ENCODE measurements at regions not wholly inside any gene's neighbourhood (a gene's known extent, or its start where the extent isn't known, plus 50 kb on each side); places are given as distances from the start of the nearest gene placed in this dataset.
"Not testable (repeated sequence)": the region's sequence is repeated elsewhere in the genome, so short reads cannot be mapped to it uniquely, and the experiment has no call there.

DNA sequence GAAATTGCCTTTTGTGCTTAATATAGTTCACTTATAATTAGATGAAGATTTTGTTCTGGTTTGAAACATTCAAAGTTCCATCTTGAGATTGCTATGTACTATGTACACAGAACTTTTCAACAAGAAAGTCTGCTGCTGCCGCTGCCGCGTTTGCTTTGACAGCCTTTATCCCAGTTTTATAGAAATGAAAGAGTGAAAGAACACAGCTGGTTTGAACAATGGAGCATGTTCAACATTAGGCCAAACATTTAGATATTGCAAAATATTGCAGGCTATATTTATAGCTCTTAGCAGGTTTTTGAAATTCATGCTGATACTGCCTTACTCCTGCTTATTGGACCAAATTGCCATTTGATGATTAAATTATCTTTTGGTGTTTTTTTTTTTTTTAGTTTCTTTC lies 299.8 kb upstream of the PRKD1 start:
- DNase-seq, result no peak

DNA sequence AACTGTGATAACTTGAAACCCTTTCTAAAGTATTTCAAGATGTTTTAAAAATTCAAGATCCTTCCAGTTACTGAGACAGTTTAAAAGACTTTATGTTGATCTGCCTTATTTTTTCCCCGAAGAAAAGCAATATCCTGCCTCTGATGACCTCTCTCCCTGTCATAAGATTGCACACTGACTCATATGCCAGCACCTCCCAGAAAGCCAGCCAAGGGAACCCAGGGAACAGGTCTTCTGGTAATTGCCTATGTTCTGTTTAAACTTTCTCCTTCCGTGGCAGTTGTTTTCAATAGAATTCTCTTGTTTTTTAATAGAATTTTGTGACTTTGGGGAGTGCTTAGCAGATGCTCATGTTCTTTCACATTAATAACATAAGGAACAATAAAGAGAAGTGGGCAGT lies 300.2 kb upstream of the PRKD1 start:
- DNase-seq, result no peak

DNA sequence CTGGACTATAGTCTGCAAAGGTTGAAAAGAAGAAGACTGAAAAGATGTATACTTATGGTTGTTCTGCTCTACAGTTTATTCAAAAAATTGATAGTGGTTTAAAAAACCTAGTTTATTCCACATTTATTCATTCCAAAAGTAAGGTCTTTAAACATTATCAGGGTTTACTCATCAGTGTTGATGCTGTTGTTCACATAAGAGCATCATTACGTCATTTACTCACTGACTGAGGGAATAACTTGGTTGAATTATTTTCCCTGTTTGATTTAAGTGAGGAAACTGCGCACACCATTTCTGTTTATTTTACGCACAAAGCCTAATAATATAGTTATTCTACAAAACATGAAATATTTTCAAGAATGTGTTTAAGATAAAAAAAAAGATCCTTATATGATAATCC lies 303.1 kb upstream of the PRKD1 start:
- no peak for DNase-seq

DNA sequence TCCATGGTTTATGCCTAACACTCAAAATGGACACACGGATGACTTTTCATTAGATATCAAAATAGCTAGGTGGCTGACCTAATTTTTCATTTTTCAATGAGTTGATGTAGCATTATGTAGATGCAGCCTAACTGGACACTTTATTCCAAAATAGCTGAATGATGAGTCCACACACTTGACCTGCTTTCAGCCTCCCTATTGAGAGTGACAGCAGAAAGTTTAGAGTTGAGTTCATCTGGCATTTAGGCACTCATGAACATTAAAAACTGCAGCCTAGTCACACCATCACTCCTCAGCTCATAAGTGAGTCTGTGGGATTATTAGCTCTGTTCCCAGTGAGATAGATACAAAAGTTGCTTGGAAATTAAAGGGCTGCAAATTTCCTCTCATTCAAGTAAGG lies 307.3 kb upstream of the PRKD1 start:
- no peak for DNase-seq

DNA sequence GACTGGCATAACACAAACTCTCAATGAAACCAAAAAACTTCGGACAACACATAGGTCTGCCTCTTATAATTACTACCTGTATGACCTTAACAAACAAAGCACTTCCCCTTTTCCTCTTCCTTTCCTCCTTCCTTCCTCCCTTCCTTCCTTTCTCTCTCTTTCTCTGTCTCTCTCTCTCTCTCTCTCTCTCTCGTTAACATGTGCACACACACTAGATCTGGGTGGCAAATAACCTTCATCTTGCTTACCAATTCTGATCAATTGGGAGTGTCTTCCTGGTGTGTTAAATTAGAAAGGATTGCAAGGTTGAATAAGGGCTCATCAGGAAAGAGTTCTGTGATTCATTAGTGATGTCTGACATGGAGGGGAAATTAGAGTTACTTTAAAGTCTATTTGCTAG lies 307.8 kb upstream of the PRKD1 start:
- no peak for DNase-seq

DNA sequence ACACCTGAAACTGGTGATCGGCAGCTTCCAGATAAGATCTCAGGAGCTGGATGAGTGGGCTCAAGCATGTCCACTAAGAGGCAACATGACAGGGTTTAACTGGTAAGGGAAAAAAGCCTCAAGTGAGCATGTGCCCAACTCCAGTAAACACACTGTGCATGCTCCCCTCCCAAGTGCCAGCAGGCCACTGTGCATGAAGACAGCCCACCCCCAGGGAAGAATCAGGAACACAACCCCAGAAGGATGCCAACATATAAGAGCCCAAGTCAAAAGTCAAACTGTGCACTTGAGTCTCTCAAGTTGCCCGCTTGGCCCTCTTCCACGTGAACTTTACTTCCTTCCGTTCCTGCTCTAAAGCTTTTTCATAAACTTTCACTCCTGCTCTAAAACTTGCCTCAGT lies 311.3 kb upstream of the PRKD1 start:
- DNase-seq, result no peak

DNA sequence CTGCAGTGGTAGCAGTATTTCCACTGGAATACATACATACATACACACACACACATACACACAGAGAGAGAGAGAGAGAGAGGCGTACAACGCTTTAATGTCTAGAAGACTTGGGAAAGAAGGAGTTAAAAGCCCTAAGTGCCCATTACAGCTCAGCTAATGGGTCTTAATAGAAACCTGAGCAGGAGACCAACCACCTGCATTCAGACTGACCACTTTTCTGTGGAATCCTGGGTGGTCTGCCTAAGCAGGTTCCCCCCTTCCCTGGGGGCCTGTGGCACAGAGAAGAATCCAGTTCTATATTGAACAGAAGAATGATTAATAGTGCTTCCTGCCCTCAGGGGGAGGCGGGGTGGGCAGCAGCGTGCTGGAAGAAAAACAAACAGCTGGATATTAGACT lies 312.4 kb upstream of the PRKD1 start:
- no peak for DNase-seq

DNA sequence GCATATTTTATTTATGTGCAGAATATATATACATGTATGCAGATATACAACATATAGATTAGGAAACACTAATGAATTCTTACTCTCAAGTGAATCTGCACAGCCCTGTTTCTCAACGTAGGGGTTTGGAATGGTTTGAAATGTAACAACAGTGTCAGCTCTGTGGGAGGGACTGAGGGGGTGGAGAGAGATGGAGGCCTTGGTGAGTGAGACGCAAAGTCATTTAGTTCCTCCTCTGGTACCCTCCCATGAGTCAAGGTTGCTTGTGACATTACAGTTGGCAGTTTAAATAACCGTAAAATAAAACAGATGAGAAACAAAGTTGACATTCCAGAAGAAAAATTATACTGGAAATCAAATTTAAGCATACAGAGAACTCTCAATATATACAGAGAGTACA lies 313.0 kb upstream of the PRKD1 start:
- no peak for DNase-seq

DNA sequence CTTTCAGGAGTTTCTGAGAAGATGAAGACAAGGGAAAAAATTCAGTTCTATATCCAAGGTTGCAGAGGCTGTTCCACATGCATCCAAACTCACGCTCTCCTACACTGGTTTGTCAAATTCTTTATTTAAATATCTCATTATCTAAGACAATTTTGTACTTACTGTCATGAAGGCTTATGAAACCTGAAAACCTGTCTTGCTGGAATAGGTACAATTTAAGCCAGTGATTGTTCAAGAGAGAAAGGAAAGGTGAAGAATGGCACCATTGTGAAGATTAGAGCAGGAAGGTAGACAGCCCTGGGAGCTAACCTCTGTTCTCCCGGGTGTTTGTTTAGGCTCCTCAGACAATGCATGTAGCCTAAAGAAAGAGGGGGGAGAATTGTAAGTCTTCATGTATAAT lies 315.1 kb upstream of the PRKD1 start:
- no peak for DNase-seq

DNA sequence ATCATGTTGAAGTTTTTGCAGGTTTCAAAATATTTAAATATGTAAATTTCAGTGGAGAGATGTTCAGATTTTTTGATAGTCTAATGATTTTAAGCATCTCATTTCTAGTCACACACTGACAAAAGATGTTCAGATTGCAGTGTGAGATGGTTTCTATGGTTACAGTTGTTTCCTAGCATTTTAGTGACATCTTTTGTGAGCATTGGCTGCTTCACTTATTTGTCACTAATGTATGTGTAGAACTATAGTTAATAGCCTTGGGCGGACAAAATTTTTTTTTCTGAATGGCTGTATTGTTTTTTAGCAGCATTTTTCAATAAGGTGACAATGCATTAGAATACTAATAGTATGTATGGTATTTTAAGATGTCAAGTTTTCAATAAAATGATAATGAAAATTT lies 315.6 kb upstream of the PRKD1 start:
- no peak for DNase-seq

DNA sequence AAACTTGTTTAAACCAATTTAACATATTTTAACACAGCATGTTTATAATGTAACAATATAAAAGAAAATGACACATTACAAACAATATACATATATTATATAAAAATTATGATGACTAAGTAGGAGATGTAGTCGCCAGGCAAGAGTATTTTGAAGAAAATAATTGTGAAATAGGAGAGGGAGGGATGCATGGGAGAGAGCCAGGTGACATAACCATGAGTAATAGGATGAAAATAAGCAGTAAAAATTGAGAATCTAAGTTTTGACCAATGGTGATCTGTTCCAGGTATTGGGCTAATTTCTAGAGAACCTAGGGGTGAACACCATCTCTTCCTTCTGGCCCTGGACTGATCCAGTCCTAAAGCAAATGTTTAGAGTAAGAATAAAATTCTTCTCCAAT lies 315.2 kb upstream of the G2E3 start:
- no peak for DNase-seq

DNA sequence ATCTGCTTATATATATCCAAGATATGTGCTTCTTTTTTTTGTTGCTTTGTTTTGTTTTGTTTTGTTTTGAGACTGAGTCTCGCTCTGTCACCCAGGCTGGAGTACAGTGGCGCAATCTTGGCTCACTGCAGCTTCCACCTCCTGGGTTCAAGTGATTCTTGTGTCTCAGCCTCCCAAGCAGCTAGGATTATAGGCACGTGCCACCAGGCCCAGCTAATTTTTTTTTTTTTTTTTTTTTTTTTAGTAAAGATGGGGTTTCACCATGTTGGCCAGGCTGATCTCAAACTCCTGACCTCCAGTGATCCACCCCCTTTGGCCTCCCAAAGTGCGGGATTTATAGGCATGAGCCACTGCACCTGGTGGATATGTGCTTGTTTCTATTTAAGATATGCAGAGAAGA lies 314.6 kb upstream of the G2E3 start:
- not testable (repeated sequence) for DNase-seq

DNA sequence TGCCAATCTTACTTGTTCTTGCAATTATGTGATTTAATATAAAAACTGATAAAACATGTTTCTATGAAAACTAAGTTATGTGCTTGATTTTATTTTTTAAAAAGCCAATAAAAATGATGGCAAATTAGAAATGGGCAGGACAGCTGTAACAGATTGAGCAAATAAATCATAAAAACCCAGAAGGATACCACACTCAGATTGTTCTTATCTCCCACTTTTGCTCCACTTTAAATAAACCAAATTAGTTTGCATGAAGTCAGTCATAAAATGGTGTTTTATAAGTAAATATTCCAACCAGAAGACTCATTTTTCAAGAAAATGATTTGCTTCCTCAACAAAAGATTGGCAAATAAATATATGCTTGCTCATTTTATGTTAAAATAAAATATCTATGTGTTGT lies 307.9 kb upstream of the G2E3 start:
- no peak for DNase-seq

DNA sequence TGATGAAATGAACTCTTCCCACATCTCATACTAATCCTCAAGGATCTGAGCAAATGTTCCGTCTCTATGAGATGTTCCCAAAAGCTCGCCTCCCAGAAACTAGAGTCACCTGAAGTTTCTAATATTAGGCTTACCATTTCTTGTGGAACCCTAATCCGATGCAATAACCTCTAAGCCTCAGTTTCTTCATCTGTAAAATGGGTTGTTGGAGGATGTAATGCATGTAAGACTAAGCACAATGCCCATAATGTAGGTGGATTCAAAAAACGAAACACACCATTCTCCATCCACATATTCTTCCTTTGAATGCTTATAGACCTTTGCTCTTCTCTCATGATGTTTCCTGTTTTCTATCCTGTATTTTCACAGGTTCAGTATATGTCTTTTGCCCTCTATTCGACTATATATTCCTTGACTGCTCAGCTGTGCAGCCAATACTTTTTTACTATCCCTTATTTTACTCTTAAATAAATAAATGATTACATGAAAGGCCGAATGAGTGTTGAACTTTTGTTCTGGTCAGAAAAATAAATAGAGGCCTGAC lies 307.3 kb upstream of the G2E3 start:
- no peak for DNase-seq

DNA sequence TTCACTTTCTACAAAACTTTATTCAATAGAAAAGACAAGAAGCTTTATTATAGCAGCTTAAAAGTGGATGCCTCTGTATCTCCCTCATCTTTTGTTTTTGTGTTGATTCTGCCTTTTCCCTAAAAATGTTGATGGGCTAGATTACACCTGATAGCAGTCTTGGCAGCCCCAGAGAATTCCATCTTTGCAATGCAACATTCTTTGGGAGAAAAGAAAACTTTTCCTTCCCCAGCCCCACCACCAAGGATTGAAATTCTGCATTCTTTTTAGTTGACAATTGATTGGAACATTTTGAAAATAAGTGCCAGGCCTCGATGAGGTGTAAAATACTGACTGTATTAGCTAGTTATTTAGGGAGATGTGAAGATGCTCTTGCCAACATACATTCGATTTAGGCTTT lies 306.8 kb upstream of the G2E3 start:
- DNase-seq, result no peak

DNA sequence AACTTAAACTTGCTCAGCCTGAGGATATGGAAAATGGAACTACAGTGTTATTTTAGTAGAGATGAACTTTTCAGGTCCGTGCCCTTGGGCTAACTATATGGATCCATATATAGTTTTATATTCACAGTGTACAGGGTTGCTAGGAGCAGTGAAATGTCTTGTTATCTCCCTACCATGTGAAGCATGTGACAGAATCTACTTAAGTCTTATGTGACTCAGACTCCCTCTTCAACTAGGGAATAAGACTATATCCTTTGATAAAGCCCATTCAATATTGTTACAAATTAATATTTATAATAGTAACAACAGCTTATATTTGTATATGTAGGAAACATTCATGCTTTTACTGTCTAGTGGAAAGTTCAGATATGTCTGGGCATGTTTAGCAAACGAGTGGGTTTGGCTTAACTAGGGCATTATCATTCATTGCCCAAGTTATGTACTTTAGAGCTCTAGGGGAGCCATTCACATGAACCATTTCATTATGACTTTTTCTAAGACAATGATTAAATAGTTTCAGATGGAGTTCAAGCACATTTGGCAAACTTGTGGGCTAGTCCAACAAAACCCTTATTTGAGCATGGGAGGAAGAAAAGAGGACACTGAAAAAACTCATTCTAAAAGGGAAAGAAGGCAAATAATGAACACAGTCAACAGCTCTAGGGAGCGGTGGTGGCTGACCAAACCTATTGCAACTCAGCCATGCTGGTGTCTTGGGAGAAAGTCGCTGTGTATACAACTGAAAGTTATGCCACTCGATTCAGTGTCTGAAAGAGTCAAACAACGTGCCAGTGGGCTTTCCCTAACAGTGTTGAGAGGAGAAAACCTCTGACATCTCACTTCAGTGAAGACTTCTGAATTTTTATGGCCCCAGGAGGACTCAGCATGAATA lies 305.9 kb upstream of the G2E3 start:
- no peak for DNase-seq

DNA sequence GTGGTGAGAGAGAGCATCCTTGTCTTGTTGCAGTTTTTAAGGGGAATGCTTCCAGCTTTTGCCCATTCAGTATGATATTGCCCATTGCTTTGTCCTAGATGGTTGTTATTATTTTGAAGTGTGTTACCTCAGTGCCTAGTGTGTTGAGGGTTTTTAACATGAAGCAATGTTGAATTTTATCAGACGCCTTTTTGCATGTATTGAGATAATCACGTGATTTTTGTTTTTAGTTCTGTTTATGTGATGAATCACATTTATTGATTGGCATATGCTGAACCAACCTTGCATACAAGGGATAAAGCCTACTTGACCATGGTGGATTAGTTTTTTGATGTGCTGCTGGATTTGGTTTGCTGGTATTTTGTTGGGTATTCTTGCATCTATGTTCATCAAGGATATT lies 302.3 kb upstream of the G2E3 start:
- no peak for DNase-seq

DNA sequence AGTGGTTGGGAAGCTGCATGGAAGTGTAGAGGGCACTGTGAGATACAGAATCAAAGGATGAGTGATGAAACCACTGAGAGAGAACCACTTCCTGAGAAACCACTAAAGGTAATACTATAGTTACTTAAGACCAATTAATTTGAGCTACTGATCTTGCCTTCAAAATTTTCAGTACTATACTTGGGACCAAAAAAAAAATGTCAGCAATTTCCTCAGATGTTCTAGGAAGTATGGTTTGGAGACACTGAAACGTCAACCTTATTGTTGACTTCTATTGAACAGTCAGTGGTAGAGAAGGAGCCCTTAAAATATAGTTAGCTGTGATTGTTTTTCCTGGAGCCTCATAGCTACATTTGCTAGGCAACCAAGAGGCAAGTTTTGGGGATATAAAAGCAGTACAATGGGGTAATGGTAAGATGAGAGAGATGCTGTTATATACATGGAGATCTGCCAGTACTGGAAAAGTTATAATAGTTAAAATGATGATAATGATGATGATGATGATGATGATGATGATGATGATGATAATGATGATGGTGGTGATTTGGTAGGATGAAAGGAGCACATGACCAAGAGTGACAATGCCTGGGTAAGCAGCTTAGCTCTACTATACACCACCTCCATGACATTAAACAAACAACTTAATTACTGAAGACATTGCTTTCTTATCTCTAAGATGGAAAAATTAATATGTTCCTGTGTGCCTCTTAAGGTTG lies 300.9 kb upstream of the G2E3 start:
- no peak for DNase-seq

DNA sequence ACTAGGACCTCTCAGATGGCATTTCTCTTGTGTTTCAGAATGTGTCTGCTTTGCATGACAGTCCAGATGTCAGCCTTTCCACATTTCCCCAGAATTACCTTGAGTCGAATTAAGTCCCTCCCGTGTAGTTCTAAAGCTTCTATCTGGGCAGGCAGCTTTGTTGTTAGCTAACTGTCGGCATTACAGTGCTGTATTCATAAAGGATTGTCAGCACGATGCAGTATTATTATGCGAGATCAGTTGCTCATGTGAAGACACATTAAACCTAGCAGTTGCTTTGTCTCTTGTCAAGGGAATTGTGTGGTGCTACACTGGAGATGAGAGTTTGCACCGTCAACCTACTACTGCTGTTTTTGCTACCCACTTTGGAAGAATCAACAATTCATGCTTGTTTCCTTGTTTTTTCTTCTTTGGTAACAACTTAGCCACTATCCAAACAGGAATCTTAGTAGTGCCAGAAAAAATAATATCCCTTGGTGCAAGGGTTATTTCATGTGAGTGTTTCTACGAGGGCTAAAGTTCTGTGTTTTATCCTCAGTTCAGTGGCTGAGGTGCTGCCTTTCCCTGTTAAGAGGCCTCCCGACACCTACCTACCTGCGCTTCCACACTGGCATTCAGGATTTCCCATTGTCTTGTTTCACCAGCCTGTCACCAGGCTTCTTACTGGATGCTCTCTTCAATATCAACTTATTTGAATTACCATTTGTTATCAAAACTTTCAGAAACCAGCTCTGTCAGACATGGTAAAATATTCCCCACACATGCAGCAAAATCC lies 297.9 kb upstream of the G2E3 start:
- no peak for DNase-seq

DNA sequence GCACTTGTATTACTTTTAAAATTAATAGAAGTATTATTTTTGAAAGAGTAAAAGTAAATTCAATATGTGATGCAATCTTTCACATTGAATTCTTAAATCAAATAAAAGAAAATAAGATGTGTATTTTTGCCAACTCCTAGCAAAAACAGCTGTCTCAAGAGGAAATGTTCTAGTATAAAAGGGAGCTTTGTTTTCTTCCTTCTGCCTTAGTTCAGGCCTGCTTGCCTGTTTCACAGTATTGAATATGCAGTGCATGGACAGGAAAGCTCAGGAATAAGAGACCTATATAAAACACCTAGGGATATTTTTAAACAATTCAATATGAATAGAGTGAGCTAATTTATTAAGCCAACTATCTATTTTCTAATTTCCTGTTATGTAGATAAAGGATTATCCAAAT lies 294.8 kb upstream of the G2E3 start:
- no peak for DNase-seq

DNA sequence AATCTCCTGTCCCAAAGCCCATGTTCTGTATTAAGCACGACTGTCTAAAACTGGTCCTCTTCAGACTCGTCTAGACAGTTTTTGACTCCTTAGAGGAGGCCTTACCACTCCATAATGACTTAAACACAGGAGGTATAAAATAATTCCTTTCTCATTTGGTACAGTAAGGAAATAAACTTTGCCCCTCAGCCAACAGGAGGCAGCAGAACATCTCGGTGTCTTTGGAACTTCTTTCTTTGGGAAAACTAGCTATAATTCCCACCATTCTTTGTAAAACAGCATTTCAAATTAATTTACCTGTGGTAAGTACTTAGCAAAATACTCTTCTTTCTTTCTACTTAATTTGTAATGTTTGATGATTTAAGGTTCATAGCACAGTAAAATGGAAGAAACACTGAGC lies 292.7 kb upstream of the G2E3 start:
- DNase-seq, result no peak

DNA sequence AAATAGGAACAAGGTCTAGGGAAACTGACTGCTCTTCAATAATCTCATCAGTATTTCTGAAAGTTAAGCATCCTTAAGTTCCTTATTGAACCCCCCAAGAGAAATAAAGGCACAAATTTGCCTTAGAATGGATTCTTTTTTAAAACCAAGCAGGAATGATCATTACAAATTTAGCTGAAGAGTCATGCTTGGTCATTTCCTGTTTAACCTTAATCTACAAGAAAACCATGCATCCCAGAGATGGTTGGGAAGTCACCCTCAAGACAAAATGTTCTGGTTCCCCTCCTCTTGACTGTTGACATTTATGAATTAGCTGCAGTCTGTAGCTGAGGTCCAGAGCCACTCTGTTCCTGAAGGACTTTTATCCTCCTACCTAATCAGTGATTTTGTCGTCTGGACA lies 291.8 kb upstream of the G2E3 start:
- no peak for DNase-seq

All from SHP77 treated with DMSO at 0.1 percent for 48 hours (cell line).